Stimulated activated naive B cell treated with anti-CD40 and anti-IgM and Interleukin-4, amounts not matched to agents 10 μg/mL and 1 μg/mL and 100 μg/mL, for 72 hours (primary cell): ENCODE measurements at regions not wholly inside any gene's neighbourhood (a gene's known extent, or its start where the extent isn't known, plus 50 kb on each side); places are given as distances from the start of the nearest gene placed in this dataset.
A peak's percentile ranks its signal among the peaks of the same experiment; 100 is the strongest.

Source experiments
- ATAC-seq, 2 donors: fragments of 150-1000 bp; cut with Tn5 transposase; replicated peaks; 2 replicates each; pipeline ENCODE4 v1.10.0; 2021; ENCODE audit warnings: moderate library complexity in 1 of 2
- DNase-seq: peaks from one replicate; pipeline ENCODE4 v3.0.0; 2021
- H3K27ac Mint-ChIP-seq: one replicate; pipeline ENCODE4 v1.8.0; 2022; ENCODE audit warnings: mild to moderate bottlenecking, mixed read lengths
- H3K27me3 Mint-ChIP-seq, 2 donors: one replicate each; pipeline ENCODE4 v1.8.0; 2022; ENCODE audit warnings: mixed read lengths in 2 of 2
- H3K36me3 Mint-ChIP-seq, 2 donors: one replicate each; pipeline ENCODE4 v1.8.0; 2022; ENCODE audit warnings: mixed read lengths in 2 of 2, mild to moderate bottlenecking in 1 of 2
- H3K4me1 Mint-ChIP-seq, 2 donors: one replicate each; pipeline ENCODE4 v1.8.0; 2022; ENCODE audit warnings: mixed read lengths in 2 of 2, mild to moderate bottlenecking in 1 of 2
- H3K4me3 Mint-ChIP-seq, 2 donors: one replicate each; pipeline ENCODE4 v1.8.0; 2022; ENCODE audit warnings: mild to moderate bottlenecking in 2 of 2, mixed read lengths in 2 of 2, moderate library complexity in 1 of 2
- H3K9me3 Mint-ChIP-seq, 2 donors: one replicate each; pipeline ENCODE4 v1.8.0; 2022; ENCODE audit warnings: mixed read lengths in 2 of 2, mild to moderate bottlenecking in 1 of 2

GRCh38 chr16:35182043-35182677, 1722.7 kb downstream of the TP53TG3F start:
- H3K9me3 Mint-ChIP-seq, result peaks cover 23 to 28% of the 10 kb centered on the region in 2 donors
- no peaks in the 10 kb centered on the region for H3K4me1 Mint-ChIP-seq
- H3K36me3 Mint-ChIP-seq, result no peaks in the 10 kb centered on the region
- no peak for ATAC-seq
- H3K4me3 Mint-ChIP-seq, result no peak overlapping the region
- no peaks in the 10 kb centered on the region for H3K27me3 Mint-ChIP-seq
- no peak overlapping the region for H3K27ac Mint-ChIP-seq
- DNase-seq, result no peak

GRCh38 chr16:35182943-35183550, 1723.6 kb downstream of the TP53TG3F start:
- DNase-seq (no peak), ATAC-seq (no peak)
- Mint-ChIP-seq H3K9me3 (peaks cover 23 to 31% of the 10 kb centered on the region in 2 donors), H3K4me3 (no peak overlapping the region), H3K36me3 (no peaks in the 10 kb centered on the region), H3K4me1 (no peaks in the 10 kb centered on the region), H3K27ac (no peak overlapping the region), H3K27me3 (no peaks in the 10 kb centered on the region)

- no peaks in the 10 kb centered on the region for H3K36me3 Mint-ChIP-seq
- no peak overlapping the region for H3K4me3 Mint-ChIP-seq
- no peaks in the 10 kb centered on the region for H3K4me1 Mint-ChIP-seq
- ATAC-seq, result no peak
- no peak for DNase-seq
- H3K27me3 Mint-ChIP-seq, result no peaks in the 10 kb centered on the region
- H3K9me3 Mint-ChIP-seq, result peaks cover 22 to 31% of the 10 kb centered on the region in 2 donors
- no peak overlapping the region for H3K27ac Mint-ChIP-seq
Measured at GRCh38 chr16:35184356-35184870, 1725.0 kb downstream of the TP53TG3F start.

GRCh38 chr16:35185366-35186044, 1726.1 kb downstream of the TP53TG3F start:
- H3K36me3 Mint-ChIP-seq, result no peaks in the 10 kb centered on the region
- DNase-seq, result no peak
- ATAC-seq, result no peak
- H3K27ac Mint-ChIP-seq, result no peak overlapping the region
- no peaks in the 10 kb centered on the region for H3K27me3 Mint-ChIP-seq
- no peak overlapping the region for H3K4me3 Mint-ChIP-seq
- no peaks in the 10 kb centered on the region for H3K4me1 Mint-ChIP-seq
- H3K9me3 Mint-ChIP-seq, result peaks cover 22 to 27% of the 10 kb centered on the region in 2 donors

GRCh38 chr16:35186045-35186759, 1726.8 kb downstream of the TP53TG3F start:
- no peak for DNase-seq
- Mint-ChIP-seq H3K4me1 (no peaks in the 10 kb centered on the region), H3K4me3 (no peak overlapping the region), H3K36me3 (no peaks in the 10 kb centered on the region), H3K27me3 (no peaks in the 10 kb centered on the region), H3K9me3 (peaks cover 22 to 27% of the 10 kb centered on the region in 2 donors), H3K27ac (no peak overlapping the region)
- ATAC-seq, result no peak

- Mint-ChIP-seq H3K4me3 (no peak overlapping the region), H3K27me3 (no peaks in the 10 kb centered on the region), H3K9me3 (peaks cover 17 to 23% of the 10 kb centered on the region in 2 donors), H3K27ac (no peak overlapping the region), H3K4me1 (no peaks in the 10 kb centered on the region), H3K36me3 (no peaks in the 10 kb centered on the region)
- DNase-seq (no peak), ATAC-seq (no peak)
Measured at GRCh38 chr16:35187665-35188225, 1728.3 kb downstream of the TP53TG3F start.

- Mint-ChIP-seq H3K9me3 (peaks cover 13 to 21% of the 10 kb centered on the region in 2 donors), H3K27me3 (no peaks in the 10 kb centered on the region), H3K27ac (no peak overlapping the region), H3K36me3 (no peaks in the 10 kb centered on the region), H3K4me1 (no peaks in the 10 kb centered on the region), H3K4me3 (no peak overlapping the region)
- no peak for DNase-seq
- ATAC-seq, result peak; percentile 59 to 62
Measured at GRCh38 chr16:35188288-35189155, 1729.1 kb downstream of the TP53TG3F start.

- H3K4me3 Mint-ChIP-seq, result no peak overlapping the region
- H3K9me3 Mint-ChIP-seq, result peaks cover 11 to 15% of the 10 kb centered on the region in 2 donors
Measured at GRCh38 chr16:35192993-35193392, 1733.6 kb downstream of the TP53TG3F start.

GRCh38 chr16:35193956-35194355, 1734.5 kb downstream of the TP53TG3F start:
- DNase-seq (no peak), ATAC-seq (no peak)
- Mint-ChIP-seq H3K36me3 (no peaks in the 10 kb centered on the region), H3K27ac (no peak overlapping the region), H3K9me3 (peaks cover 11 to 15% of the 10 kb centered on the region in 2 donors), H3K27me3 (no peaks in the 10 kb centered on the region), H3K4me3 (no peak overlapping the region), H3K4me1 (no peaks in the 10 kb centered on the region)

More at GRCh38 chr16:35192993-35193392, 1733.6 kb downstream of the TP53TG3F start:
- Mint-ChIP-seq H3K36me3 (no peaks in the 10 kb centered on the region), H3K27me3 (no peaks in the 10 kb centered on the region), H3K27ac (no peak overlapping the region), H3K4me1 (no peaks in the 10 kb centered on the region)
- no peak for ATAC-seq
- DNase-seq, result no peak

GRCh38 chr16:35194681-35195080, 1735.3 kb downstream of the TP53TG3F start:
- peaks cover 11 to 15% of the 10 kb centered on the region in 2 donors for H3K9me3 Mint-ChIP-seq
- H3K4me1 Mint-ChIP-seq, result no peaks in the 10 kb centered on the region
- no peak overlapping the region for H3K4me3 Mint-ChIP-seq
- H3K27ac Mint-ChIP-seq, result no peak overlapping the region
- DNase-seq (no peak), ATAC-seq (no peak)
- H3K36me3 Mint-ChIP-seq, result no peaks in the 10 kb centered on the region
- no peaks in the 10 kb centered on the region for H3K27me3 Mint-ChIP-seq

GRCh38 chr16:35195173-35195863, 1735.9 kb downstream of the TP53TG3F start:
- Mint-ChIP-seq H3K4me1 (no peaks in the 10 kb centered on the region), H3K27me3 (no peaks in the 10 kb centered on the region), H3K4me3 (no peak overlapping the region), H3K36me3 (no peaks in the 10 kb centered on the region), H3K27ac (no peak overlapping the region), H3K9me3 (peaks cover 14 to 15% of the 10 kb centered on the region in 2 donors)
- ATAC-seq, result no peak
- DNase-seq, result no peak

GRCh38 chr16:35195864-35196216, 1736.4 kb downstream of the TP53TG3F start:
- no peaks in the 10 kb centered on the region for H3K27me3 Mint-ChIP-seq
- H3K4me1 Mint-ChIP-seq, result no peaks in the 10 kb centered on the region
- no peak overlapping the region for H3K27ac Mint-ChIP-seq
- ATAC-seq (no peak), DNase-seq (no peak)
- H3K9me3 Mint-ChIP-seq, result peaks cover 15 to 17% of the 10 kb centered on the region in 2 donors
- H3K4me3 Mint-ChIP-seq, result no peak overlapping the region
- H3K36me3 Mint-ChIP-seq, result no peaks in the 10 kb centered on the region

GRCh38 chr16:35196313-35196712, 1736.9 kb downstream of the TP53TG3F start:
- Mint-ChIP-seq H3K9me3 (peaks cover 18 to 19% of the 10 kb centered on the region in 2 donors), H3K27me3 (no peaks in the 10 kb centered on the region), H3K36me3 (no peaks in the 10 kb centered on the region), H3K4me1 (no peaks in the 10 kb centered on the region), H3K27ac (no peak overlapping the region), H3K4me3 (no peak overlapping the region)
- DNase-seq (no peak), ATAC-seq (no peak)
